Vagina (tissue), 2 donors: ENCODE measurements at regions not wholly inside any gene's neighbourhood (a gene's known extent, or its start where the extent isn't known, plus 50 kb on each side); places are given as distances from the start of the nearest gene placed in this dataset.

Experiments
- CTCF ChIP-seq, 3 experiments: fragments of 450-650 bp in 2 of 3; fragments of 200-600 bp in 1 of 3; sonication (generic) in 1 of 3; IDR thresholded peaks; one replicate each; pipeline ENCODE4 v1.5.1; 2017 to 2019; ENCODE audit warnings: antibody characterized with exemption in 3 of 3, mild to moderate bottlenecking in 2 of 3, moderate library complexity in 2 of 3
- POLR2AphosphoS5 ChIP-seq, 2 donors: sonication (generic); formaldehyde crosslinking; IDR thresholded peaks; one replicate each; pipeline ENCODE4 v1.9.0; 2017; ENCODE audit warnings: antibody characterized with exemption in 2 of 2, mild to moderate bottlenecking in 2 of 2, low read depth in 1 of 2; ENCODE audit not compliant: insufficient read depth in 1 of 2

DNA sequence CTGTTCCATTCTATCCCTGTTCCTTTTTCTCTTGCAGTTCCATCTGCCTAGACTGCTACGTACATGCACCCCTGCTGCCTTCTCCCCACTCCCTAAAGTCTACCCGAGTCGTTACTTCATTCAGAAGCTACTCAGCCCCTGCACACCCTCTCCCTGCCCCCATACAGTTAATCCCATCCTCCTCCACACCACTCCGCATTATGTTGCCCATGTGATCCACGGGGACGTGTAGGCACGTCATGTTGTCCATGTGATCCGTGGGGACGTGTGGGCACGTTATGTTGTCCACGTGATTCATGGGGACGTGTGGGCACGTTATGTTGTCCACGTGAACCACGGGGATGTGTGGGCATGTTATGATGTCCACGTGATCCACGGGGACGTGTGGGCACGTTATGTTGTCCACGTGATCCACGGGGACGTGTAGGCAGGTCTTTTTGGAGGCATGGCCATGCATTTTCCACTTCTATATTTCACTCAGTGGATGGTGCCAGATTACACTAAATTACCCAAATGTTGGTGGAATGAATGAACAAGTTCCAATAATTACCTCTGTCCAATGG, 299.5 kb downstream of the DCDC2C start:
- no peak for TF ChIP-seq CTCF (IDR thresholded peaks at IDR 0.05)
- TF ChIP-seq POLR2AphosphoS5 (IDR thresholded peaks at IDR 0.05; ENCODE audit: insufficient read depth in 1 of 2, low read depth in 1 of 2) = no peak
